RWPE2 (cell line): ENCODE measurements at regions not wholly inside any gene's neighbourhood (a gene's known extent, or its start where the extent isn't known, plus 50 kb on each side); places are given as distances from the start of the nearest gene placed in this dataset.

Experiments
- ATAC-seq: fragments of 200-7000 bp; cut with Tn5 transposase; 3 replicates; pipeline ENCODE4 v1.9.1; 2021; ENCODE audit warnings: low read depth
- DNase-seq: peaks from one replicate; pipeline ENCODE4 v3.0.0-alpha.2; 2020; ENCODE audit warnings: low spot score
- H3K27ac ChIP-seq: fragments of 450-650 bp; 2 replicates; pipeline ENCODE4 v1.5.1; 2017; ENCODE audit warnings: mild to moderate bottlenecking; ENCODE audit not compliant: poor library complexity, severe bottlenecking
- H3K27me3 ChIP-seq: fragments of 250-450 bp; sonication (Bioruptor Pico); 2 replicates; pipeline ENCODE4 v1.5.1; 2021; ENCODE audit warnings: mild to moderate bottlenecking, moderate library complexity; ENCODE audit not compliant: insufficient read depth, poor library complexity, severe bottlenecking
- H3K36me3 ChIP-seq: fragments of 250-450 bp; sonication (Bioruptor Pico); 2 replicates; pipeline ENCODE4 v1.5.1; 2020; ENCODE audit warnings: low read depth, mild to moderate bottlenecking, moderate library complexity
- H3K4me1 ChIP-seq: fragments of 250-450 bp; sonication (Bioruptor Pico); 2 replicates; pipeline ENCODE4 v1.5.1; 2021; ENCODE audit warnings: mild to moderate bottlenecking, moderate library complexity; ENCODE audit not compliant: insufficient read depth, poor library complexity, severe bottlenecking
- H3K4me3 ChIP-seq: fragments of 250-450 bp; sonication (Bioruptor Pico); 2 replicates; pipeline ENCODE4 v1.5.1; 2021; ENCODE audit warnings: mild to moderate bottlenecking, moderate library complexity; ENCODE audit not compliant: severe bottlenecking
- H3K9me3 ChIP-seq: fragments of 250-450 bp; sonication (Bioruptor Pico); 2 replicates; pipeline ENCODE4 v1.5.1; 2021; ENCODE audit warnings: mild to moderate bottlenecking, moderate library complexity; ENCODE audit not compliant: severe bottlenecking
- TF ChIP-seq, protein P1 (sequence below): fragments of 450-650 bp; IDR thresholded peaks from one replicate; pipeline ENCODE4 v1.5.1; 2017; ENCODE audit warnings: mild to moderate bottlenecking, moderate library complexity; ENCODE audit not compliant: poor library complexity, severe bottlenecking

DNA sequence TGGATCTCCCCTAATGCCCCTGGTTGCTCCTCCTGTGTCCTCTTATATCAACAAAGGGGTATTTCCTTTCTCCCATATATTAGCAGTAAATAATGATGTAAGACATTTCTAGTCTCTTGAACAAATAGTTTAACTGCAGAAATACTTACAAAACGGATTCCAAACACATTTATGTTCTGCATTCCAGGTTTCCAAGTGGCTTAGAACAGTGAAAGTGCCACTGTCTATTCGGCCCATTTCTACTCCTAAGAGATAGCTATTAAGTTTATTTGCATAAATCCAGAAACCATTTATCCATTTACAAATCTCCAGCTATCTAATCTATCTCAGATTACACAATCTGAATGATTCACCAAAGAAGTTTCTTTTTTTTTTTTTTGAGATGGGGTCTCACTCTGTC is 55.8 kb upstream of the FRMD4B start:
- no peak overlapping the region for H3K4me3 ChIP-seq
- H3K27me3 ChIP-seq, result no peaks in the 10 kb centered on the region
- TF ChIP-seq, protein P1, sequence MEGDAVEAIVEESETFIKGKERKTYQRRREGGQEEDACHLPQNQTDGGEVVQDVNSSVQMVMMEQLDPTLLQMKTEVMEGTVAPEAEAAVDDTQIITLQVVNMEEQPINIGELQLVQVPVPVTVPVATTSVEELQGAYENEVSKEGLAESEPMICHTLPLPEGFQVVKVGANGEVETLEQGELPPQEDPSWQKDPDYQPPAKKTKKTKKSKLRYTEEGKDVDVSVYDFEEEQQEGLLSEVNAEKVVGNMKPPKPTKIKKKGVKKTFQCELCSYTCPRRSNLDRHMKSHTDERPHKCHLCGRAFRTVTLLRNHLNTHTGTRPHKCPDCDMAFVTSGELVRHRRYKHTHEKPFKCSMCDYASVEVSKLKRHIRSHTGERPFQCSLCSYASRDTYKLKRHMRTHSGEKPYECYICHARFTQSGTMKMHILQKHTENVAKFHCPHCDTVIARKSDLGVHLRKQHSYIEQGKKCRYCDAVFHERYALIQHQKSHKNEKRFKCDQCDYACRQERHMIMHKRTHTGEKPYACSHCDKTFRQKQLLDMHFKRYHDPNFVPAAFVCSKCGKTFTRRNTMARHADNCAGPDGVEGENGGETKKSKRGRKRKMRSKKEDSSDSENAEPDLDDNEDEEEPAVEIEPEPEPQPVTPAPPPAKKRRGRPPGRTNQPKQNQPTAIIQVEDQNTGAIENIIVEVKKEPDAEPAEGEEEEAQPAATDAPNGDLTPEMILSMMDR, result no peak
- DNase-seq (no peak), ATAC-seq (no peak)
- no peak overlapping the region for H3K27ac ChIP-seq
- no peaks in the 10 kb centered on the region for H3K36me3 ChIP-seq
- H3K4me1 ChIP-seq, result peaks cover 2% of the 10 kb centered on the region
- H3K9me3 ChIP-seq, result no peaks in the 10 kb centered on the region

DNA sequence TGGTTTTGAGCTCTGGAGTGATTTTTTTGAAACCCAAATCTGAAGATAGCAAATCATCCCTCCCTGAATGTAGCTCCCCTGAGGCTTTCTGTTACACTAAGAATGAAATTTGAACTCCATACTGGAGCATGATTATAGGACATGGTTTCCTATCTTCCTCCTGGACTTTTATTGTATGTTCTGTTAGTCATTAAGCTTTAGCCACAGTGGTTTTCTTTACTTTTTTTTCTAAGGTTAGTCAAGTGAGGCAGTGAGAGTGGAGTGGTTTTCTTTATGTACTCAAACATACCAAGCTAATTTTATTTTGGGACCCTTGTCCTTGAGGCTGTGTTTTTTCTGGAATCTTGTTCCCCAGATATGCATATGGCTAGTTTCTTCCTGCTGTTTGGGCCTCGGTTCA is 55.2 kb upstream of the FRMD4B start:
- TF ChIP-seq, protein P1, result no peak
- no peak overlapping the region for H3K27ac ChIP-seq
- ATAC-seq (no peak), DNase-seq (no peak)
- H3K9me3 ChIP-seq, result no peaks in the 10 kb centered on the region
- H3K27me3 ChIP-seq, result no peaks in the 10 kb centered on the region
- no peak overlapping the region for H3K4me3 ChIP-seq
- H3K36me3 ChIP-seq, result no peaks in the 10 kb centered on the region
- peaks cover 2% of the 10 kb centered on the region for H3K4me1 ChIP-seq

DNA sequence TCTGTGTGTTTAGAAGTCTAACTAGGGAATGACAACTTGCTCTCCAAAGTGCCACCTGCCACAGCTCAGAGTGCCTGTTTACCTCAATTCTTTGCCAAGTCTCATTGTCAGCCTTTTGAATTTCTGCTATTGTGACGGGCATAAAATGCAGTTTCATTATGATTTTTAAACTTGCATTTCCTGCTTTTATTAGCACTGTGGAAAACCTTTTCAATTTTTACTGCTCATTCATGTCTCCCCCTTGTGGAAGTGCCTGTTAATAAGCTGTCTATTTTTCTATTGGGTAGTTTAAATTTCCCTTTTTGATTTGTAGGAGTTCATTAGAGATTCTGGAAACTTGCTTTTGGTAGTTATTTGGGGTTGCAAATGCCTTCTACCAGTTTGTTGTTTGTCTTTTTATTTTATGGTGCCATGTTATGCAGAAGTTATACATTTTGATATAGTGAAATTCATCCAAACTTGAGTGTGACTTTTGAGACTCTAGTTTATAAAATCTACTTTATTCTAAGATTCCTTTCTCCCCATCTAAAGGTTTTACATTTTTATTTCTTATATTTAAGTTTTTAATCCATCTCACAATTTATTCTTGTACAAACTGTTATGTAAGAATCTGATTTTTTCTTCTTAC is 53.9 kb upstream of the FRMD4B start:
- DNase-seq (no peak), ATAC-seq (no peak)
- Histone ChIP-seq H3K9me3 (no peaks in the 10 kb centered on the region), H3K27ac (no peak overlapping the region), H3K4me3 (no peak overlapping the region), H3K36me3 (no peaks in the 10 kb centered on the region), H3K27me3 (no peaks in the 10 kb centered on the region), H3K4me1 (peaks cover 3% of the 10 kb centered on the region)
- TF ChIP-seq, protein P1, result peak; percentile 82

DNA sequence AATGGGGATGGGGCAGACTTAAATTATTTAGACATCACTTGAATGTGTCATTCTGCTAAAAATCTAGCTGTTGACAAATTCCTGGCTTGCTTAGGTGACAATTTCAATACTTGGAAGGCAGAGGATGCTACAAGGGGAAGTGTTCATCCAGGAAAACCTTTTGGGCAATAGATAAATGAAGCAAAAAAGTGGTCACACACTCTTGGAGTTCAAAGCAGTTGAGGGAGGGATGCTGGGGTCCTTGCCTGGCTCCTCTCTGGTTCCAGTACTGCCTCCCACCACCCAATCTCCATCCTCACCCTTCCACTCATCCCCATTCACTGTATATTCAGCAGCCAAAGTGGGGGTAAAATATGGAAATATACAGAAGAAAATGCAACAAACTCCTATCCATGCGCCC is 52.6 kb upstream of the FRMD4B start:
- no peaks in the 10 kb centered on the region for H3K27me3 ChIP-seq
- ATAC-seq (no peak), DNase-seq (no peak)
- TF ChIP-seq, protein P1, result no peak
- H3K27ac ChIP-seq, result no peak overlapping the region
- peaks cover 14% of the 10 kb centered on the region for H3K4me1 ChIP-seq
- H3K4me3 ChIP-seq, result no peak overlapping the region
- H3K36me3 ChIP-seq, result no peaks in the 10 kb centered on the region
- no peaks in the 10 kb centered on the region for H3K9me3 ChIP-seq
